MM.1S (cell line): ENCODE measurements at regions not wholly inside any gene's neighbourhood (a gene's known extent, or its start where the extent isn't known, plus 50 kb on each side); places are given as distances from the start of the nearest gene placed in this dataset.

Source experiments
- CTCF ChIP-seq: fragments of 300-600 bp; sonication (generic); IDR thresholded peaks from 2 replicates; pipeline ENCODE4 v1.5.1; 2016; ENCODE audit warnings: antibody characterized with exemption, low read length, mixed read lengths
- EZH2 ChIP-seq: fragments of 300-600 bp; sonication (generic); optimal IDR thresholded peaks from 2 replicates; pipeline ENCODE3; 2017; ENCODE audit warnings: low read depth, mild to moderate bottlenecking, antibody characterized with exemption, low read length, mixed read lengths
- EZH2phosphoT487 ChIP-seq: fragments of 300-600 bp; sonication (generic); IDR thresholded peaks from 2 replicates; pipeline ENCODE4 v1.6.1; 2018; ENCODE audit warnings: antibody characterized with exemption, low read length

- no peak for TF ChIP-seq EZH2phosphoT487
- TF ChIP-seq CTCF = no peak
- no peak for TF ChIP-seq EZH2
Observed at GRCh38 chr6:170085475-170086401, 205.1 kb downstream of the DLL1 start.
